Activated CD4-positive, alpha-beta T cell treated with anti-CD3 and anti-CD28 coated beads, Interleukin-2, Interleukin-6, amounts not matched to agents 100 ng/mL and 50 ng/mL, durations not matched to agents 16 hours and 8 hours (primary cell): ENCODE measurements at regions not wholly inside any gene's neighbourhood (a gene's known extent, or its start where the extent isn't known, plus 50 kb on each side); places are given as distances from the start of the nearest gene placed in this dataset.

Experiments used
- DNase-seq: peaks from one replicate; pipeline ENCODE4 v3.0.0-alpha.2; 2020

- no peak for DNase-seq
Measured at GRCh38 chr10:126787201-126787600, 116.7 kb upstream of the C10orf90 start.

- no peak for DNase-seq
Measured at GRCh38 chr10:126795318-126795717, 109.9 kb upstream of the DOCK1 start.

GRCh38 chr10:126798649-126799048 is 106.6 kb upstream of the DOCK1 start:
- DNase-seq, result no peak

GRCh38 chr10:126803394-126803793 is 101.8 kb upstream of the DOCK1 start:
- no peak for DNase-seq

DNA sequence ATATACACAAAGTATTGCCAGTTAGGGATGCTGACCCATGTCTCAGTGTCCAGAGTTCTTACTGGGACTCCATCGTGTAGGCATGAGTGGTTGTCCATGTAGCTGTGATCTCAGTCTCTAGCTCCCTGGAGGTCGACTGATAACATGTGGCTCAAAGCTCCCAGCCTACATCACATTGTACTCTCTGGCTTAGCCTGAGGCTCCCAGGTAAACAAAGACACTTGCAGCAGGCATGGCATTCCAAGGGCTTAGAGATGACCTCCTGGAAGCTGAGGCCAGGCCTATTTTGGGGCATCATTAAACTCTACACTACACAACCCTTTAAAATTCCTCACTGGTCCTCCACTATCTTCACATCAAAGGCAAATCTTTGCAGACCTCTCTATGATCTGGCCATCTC is 100.8 kb upstream of the DOCK1 start:
- DNase-seq, result no peak

DNA sequence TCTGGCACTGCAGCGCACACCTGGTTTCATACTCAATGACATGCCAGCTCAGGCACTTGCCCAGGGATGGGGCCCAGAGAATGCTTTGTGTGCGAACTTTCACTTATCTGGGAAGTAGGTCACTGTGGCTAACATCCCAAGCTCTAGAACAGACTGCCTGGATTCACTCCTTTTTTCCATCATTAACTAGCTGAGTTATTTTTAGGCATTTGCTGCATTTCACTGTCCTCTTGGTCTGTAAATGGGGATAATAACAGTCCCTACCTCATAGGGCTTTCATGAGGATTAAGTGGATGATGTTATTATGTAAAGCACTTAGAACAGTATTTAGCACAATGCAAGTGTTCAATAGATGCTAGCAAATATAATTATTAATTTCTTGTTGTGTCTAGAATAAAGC is 98.7 kb upstream of the DOCK1 start:
- DNase-seq, result no peak

DNA sequence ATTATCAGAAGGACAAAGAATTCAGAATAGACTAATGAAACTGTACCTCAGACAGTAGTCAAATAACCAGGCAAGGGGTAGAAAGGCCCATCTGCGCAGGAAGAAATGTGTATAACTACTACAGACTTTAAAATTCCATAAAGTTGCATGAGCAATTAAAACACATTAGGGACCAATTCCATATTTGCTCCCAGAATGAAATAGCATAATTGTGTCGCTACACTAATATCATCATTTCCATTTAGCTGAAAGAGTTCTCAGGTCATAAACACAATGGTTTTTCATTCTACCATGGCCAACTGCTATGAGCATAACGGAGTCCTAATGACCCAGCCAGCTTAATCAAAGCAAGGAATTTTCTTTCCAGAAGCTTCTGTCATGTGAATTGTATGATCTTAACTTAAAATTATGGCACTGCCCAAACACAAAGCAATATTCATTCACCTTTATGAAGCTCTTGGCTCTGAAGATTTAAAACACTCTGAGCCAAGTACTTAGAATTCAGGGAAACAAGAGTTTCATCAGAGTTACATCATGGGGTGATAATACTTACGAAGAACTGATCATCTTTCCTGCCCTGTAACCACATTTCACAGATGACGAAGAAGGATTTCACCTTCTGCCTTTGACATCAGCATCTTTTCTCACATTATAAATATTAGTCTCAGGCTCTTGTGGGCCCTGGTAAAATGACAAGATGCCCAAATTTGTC is 98.1 kb upstream of the DOCK1 start:
- no peak for DNase-seq

GRCh38 chr10:126808103-126808502 is 97.1 kb upstream of the DOCK1 start:
- no peak for DNase-seq

GRCh38 chr10:126813432-126813831 is 91.8 kb upstream of the DOCK1 start:
- DNase-seq, result no peak

DNA sequence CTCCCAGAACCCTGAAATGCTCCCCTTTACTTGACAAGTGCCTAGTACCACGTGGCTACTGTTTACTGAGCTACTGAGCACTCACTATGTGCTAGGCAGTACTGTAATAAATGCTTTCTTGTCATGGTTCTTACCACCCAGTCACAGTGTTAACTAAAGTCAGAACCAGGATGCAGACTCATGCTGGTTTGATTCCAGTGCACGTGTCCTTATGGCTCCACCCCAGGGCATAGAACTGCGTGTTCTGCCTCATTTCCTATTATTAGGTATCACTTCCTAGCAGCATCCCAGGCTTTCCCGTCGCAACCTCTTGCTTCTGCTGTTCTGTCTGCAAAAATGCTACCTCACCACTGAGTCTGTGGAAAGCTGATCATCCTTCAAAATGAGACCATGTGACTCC is 71.7 kb upstream of the DOCK1 start:
- no peak for DNase-seq

- DNase-seq, result no peak
Measured at GRCh38 chr10:126836009-126836408, 69.2 kb upstream of the DOCK1 start.

- DNase-seq, result no peak
Measured at GRCh38 chr10:126838316-126838715, 66.9 kb upstream of the DOCK1 start.

DNA sequence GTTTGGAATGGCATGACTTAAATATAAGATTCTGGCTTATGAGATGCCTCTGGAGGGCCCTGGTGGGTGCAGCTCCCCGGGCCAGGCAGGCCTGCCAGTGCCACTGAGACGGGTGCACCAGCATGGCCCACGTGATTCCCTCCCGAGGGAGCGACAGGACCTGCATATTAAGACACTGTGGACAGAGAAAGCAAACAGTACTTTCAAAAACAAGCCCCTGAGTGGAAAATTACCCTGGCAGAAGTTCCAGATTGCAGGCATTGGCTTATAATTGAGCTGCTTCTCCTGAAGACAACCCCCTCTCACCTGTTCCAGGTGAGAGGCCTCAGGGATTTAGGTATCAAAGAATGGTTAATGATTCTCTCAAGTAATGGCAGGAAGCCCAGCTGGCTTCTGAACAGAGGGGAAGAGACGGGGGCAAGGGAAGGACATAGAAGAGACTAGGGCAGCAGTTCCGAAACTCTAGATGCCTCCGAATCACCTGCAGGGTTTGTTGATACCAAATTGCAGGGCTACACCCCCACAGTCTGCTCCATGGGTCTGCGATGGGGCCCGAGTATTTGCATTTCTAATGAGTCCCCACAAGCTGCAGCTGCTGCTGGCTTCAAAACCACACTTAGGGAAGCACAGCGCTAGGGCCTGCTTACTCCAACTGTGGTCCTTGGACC is 66.0 kb upstream of the DOCK1 start:
- no peak for DNase-seq

DNA sequence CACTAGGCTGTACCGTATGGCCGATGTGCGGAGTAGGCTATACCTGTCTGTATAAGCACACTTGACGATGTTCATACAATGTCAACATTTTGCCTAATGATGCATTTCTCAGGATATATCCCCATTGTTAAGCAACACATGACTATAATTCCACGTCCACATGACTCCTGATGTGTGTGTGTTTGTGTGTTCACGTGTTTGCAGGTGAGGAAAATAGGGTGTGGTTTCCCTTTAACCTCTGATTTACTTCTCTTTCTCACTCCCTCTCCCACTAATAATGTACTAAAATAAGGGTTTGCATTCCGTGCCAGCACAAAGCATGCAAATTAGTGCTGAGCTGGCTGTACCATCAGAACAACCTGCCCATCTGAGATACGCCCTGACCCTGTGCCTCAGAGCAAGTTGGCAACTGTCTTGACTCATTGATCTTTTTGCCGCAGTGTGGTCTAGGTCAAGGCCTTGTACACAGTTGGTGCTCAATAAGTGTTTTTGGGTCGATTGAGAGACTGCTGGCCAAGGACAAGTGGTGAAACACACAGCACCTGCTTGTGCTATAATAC is 64.6 kb upstream of the DOCK1 start:
- no peak for DNase-seq

- DNase-seq, result no peak
Measured at GRCh38 chr10:126841341-126841895, 63.8 kb upstream of the DOCK1 start.

DNA sequence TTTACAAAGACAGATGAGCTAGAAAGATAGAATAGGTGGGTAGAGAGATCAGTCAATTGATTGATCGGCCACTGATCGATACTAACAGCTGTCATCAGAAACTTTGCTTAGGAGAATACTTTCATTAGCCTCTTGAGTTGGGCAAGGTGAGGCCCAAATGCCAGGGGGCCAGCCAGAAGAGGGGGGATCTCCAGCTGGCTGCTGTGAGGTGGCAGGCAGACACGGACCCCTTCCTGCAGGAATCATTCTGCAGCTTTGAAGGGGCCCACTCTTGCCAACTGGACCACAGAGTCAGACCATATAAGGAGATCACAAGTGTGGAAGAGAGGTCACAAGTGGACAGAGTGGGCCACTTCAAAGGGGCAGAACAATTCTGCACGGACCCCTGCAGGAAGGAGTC is 62.9 kb upstream of the DOCK1 start:
- DNase-seq, result no peak

GRCh38 chr10:126842836-126843235 is 62.4 kb upstream of the DOCK1 start:
- DNase-seq, result no peak

GRCh38 chr10:126843299-126843934 is 61.8 kb upstream of the DOCK1 start:
- DNase-seq, result no peak

GRCh38 chr10:126844406-126844805 is 60.8 kb upstream of the DOCK1 start:
- no peak for DNase-seq

DNA sequence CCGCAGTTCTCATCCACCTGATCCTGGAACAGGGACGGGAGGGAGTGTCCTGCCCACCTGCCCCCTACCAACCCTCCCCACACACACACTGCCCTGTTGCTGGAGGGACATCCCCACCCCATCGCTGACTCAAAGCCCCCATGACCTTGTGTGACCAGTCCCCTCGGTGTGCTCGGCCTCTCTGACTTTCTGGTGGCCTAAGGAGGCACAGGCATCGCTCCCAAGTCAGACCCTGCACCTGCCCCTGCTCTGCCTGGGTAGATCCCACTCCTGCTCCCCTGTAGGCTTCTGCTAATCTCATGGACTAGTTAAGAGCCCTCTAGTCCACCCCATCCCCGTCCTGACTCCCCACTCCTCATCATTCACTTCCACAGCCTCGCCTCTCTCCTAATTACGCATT is 58.8 kb upstream of the DOCK1 start:
- no peak for DNase-seq

- DNase-seq, result no peak
Measured at GRCh38 chr10:126846959-126847358, 58.3 kb upstream of the DOCK1 start.

DNA sequence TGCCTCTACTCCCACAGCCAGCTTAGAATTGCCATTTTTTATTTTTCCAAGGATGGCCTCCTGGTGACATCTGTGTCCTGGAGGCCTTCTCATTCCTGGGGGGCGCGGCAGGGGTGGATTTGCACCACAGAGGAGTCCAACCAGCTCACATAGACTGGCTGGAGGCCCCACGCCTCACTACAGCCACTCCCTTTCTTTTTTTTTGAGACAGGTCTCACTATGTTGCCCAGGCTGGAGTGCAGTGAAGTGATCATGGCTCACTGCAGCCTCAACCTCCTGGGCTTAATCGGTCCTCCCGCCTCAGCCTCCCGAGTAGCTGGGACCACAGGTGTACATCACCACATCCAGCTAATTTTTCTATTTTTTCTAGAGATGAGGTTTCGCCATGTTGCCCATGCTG is 57.6 kb upstream of the DOCK1 start:
- DNase-seq, result no peak

DNA sequence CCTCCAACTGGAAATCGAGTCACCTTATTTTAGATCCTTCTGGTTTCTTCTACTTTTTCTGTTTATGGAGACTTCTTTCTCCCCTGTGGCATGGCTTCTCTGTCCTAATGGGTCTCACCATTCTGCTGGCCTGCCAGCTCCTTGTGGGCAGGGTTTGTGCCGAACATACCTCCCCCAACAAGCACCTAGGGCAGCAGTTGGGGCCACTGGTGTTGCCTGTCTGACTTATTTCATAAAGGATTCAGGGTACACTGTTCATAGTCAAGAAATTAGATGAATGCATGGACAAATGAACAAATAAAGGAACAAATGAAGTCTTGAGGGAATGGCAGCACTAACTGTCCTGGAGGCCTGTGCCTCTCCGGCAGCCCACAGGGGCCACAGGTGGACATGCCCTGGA is 55.6 kb upstream of the DOCK1 start:
- DNase-seq, result no peak
